HG02623 (cell line): ENCODE measurements at regions not wholly inside any gene's neighbourhood (a gene's known extent, or its start where the extent isn't known, plus 50 kb on each side); places are given as distances from the start of the nearest gene placed in this dataset.

Experiments used
- ATAC-seq: cut with Tn5 transposase; IDR thresholded peaks from one replicate; pipeline ENCODE4 v1.9.1; 2021; ENCODE audit warnings: moderate library complexity; ENCODE audit not compliant: unreplicated experiment

DNA sequence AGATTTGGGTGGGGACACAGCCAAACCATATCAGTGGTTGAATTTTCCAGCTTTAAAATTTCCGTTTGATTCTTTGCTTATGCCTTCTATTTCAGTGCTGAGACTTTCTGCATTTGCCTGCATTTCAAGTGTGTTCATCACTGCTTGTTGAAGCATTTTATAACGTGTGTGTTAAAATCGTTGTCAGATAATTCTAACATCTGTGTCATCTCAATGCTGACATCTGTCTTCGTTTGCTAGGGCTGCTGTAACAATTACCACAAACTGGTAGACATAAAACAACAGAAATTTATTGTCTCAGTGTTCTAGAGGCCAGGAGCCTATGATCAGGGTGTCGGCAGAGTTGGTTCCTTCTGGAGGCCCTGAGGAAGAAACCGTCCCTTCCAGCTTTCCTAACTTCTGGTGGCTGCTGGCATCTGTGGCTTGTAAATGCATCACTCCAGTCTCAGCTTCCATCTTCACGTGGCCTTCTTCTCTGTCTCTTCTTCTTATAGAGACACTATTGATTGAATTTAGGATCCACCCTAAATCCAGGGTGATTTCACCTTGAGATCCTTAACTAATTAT lies 71.1 kb upstream of the SDK1 start:
- no peak for ATAC-seq

- no peak for ATAC-seq
Measured at GRCh38 chr7:3230908-3231307, 70.1 kb upstream of the SDK1 start.

DNA sequence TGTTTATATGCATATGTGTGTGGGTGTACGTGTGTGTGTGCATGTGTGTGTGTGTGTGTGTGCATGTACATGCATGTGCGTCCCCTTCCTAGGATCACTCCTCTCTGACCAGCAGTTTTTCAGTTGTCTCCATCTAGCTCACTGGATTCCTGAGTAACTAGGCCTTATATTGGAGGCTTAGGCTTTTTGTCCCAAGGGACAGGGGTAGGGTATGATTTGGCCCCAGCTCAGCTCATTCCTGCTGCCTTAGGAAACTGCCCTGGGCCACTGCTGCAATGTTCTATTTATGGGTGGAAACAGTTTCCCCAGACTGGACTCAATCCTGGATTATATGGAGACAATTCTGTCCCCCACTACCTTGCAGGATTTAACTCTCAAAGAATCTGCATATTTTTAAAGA lies 68.8 kb upstream of the SDK1 start:
- no peak for ATAC-seq

DNA sequence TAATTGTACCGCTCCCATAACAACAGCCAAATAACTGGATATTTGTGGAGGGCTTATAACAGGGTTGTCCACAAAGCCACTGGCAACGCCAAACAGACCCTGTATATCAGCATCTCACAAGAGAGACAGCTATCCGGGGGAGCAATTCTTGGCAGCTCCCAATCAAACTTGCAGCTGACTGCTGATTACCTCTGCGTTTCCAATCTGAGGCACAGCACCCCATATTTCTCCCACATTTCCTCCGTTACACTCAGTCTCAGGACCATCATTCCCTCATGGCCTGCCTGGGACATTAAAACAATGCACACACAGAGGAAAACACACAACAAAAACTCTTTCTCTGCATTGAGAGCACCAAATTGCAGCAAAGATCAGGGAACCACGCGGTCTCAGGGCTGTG lies 67.8 kb upstream of the SDK1 start:
- no peak for ATAC-seq

GRCh38 chr7:3234051-3234450 lies 67.0 kb upstream of the SDK1 start:
- ATAC-seq, result no peak

- no peak for ATAC-seq
Measured at GRCh38 chr7:3234851-3235250, 66.2 kb upstream of the SDK1 start.

DNA sequence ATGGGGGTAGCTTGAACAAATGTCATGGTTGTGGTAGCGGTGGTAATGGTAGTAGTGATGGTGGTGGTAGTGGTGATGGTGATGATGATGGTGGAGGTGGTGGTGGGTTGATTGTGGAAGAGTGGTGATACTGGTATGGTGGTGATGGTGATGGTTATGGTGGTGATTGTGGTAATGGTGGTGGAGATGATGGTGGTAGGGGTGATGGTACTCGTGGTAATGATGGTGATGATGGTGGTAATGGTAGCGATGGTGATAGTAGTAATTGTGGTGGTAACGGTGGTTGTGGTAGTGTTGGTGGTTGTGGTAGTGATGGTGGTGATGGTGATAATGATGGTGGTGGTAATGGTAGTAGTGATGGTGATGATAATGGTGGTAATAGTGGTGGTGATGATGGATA lies 65.7 kb upstream of the SDK1 start:
- ATAC-seq, result no peak

DNA sequence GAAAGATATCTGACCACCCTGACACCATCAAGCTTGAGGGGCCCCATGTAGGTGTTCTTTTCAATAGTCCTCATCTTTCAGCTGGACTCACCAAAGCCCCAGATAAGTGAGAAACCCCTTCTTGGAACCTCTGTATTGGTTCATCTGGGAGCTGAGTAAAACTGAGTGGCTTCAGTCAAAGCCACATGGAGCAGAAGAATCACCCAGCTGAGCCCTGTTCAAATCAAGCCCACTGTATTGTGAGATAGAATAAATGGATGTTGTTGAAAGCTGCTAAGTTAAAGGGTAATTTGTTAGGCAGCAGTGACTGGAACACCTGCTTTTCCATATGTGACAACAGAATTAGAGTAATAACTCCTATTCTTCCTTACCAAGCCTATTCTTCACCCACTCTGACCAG lies 64.8 kb upstream of the SDK1 start:
- ATAC-seq, result no peak

GRCh38 chr7:3238525-3239210 lies 62.4 kb upstream of the SDK1 start:
- no peak for ATAC-seq

GRCh38 chr7:3239291-3239691 lies 61.8 kb upstream of the SDK1 start:
- no peak for ATAC-seq

GRCh38 chr7:3240826-3241430 lies 60.1 kb upstream of the SDK1 start:
- ATAC-seq, result no peak

- ATAC-seq, result no peak
Measured at GRCh38 chr7:3241686-3242258, 59.3 kb upstream of the SDK1 start.

GRCh38 chr7:3242398-3242972 lies 58.6 kb upstream of the SDK1 start:
- no peak for ATAC-seq

GRCh38 chr7:3243256-3243655 lies 57.8 kb upstream of the SDK1 start:
- ATAC-seq, result no peak

DNA sequence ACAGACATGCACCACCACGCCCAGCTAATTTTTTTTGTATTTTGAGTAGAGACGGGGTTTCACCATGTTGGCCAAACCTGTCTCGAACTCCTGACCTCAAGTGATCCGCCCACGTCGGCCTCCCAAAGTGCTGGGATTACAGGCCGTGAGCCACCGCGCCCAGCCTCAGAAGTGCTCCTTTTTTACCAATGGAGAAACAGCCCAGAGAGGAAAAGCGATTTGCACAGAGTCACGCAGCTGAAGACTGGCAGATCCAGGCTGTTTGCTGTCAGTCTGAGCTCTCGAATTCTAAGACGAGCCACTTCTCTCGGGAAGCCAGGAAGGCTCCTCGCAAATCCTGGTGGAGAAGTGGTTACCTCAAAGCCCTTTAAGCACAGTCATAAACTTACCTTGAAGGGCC lies 57.4 kb upstream of the SDK1 start:
- ATAC-seq, result no peak

DNA sequence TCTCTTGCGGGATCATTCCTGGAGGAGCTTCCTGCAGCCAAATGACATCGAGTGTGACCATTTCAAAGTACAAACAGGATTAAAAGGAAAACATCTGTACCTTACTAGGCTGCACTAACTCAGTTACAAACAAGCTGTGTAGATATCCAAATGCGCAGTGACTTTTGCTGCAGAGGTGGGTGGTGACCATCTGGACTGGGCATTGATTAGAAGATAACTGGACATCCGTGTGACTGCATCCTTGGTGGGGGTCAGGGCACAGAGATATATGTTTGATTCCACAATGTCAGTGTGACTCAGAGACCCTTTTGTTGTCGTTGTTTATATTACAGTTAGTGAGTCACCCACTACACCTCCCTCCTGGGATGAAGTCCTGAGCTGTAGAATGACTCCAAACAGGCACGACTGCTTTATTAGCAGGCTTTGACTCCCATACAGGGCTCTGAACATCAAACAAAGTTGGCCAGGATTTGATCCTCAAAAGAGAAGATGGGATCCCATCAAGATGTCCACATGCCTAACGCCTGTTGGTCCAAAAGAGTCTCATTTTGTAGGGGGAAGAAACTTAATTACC lies 56.7 kb upstream of the SDK1 start:
- ATAC-seq, result no peak

- no peak for ATAC-seq
Measured at GRCh38 chr7:3245077-3245476, 56.0 kb upstream of the SDK1 start.

- no peak for ATAC-seq
Measured at GRCh38 chr7:3245721-3246120, 55.3 kb upstream of the SDK1 start.

- ATAC-seq, result no peak
Measured at GRCh38 chr7:3246127-3246526, 54.9 kb upstream of the SDK1 start.

GRCh38 chr7:3246651-3247050 lies 54.4 kb upstream of the SDK1 start:
- no peak for ATAC-seq

- no peak for ATAC-seq
Measured at GRCh38 chr7:3250725-3251124, 50.3 kb upstream of the SDK1 start.
